ENCODE measurements at regions not wholly inside any gene's neighbourhood (a gene's known extent, or its start where the extent isn't known, plus 50 kb on each side); places are given as distances from the start of the nearest gene placed in this dataset.

DNA sequence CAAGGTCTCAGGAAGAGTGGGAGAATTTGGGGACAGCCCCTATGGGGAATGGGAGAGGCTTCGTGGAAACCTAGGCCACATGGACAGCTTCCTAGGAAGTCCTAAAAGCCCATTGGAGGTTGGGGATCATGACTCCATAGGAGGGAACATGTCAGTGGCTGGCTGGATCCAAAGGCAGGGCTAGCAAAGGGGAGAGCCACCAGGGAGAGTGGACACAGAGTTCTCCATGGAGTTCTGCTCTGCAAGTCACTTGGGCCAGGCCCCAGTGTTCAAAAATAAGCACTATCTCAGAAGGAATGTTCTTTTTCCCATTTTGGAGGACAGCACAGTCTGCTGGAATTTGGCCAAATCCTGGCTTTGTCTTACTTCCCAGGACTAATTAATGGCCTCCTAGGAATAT lies 140.6 kb upstream of the RAD23B start:
- intact Hi-C loops (cut with DNase I): no loop called here
- TF ChIP-seq, protein P1, sequence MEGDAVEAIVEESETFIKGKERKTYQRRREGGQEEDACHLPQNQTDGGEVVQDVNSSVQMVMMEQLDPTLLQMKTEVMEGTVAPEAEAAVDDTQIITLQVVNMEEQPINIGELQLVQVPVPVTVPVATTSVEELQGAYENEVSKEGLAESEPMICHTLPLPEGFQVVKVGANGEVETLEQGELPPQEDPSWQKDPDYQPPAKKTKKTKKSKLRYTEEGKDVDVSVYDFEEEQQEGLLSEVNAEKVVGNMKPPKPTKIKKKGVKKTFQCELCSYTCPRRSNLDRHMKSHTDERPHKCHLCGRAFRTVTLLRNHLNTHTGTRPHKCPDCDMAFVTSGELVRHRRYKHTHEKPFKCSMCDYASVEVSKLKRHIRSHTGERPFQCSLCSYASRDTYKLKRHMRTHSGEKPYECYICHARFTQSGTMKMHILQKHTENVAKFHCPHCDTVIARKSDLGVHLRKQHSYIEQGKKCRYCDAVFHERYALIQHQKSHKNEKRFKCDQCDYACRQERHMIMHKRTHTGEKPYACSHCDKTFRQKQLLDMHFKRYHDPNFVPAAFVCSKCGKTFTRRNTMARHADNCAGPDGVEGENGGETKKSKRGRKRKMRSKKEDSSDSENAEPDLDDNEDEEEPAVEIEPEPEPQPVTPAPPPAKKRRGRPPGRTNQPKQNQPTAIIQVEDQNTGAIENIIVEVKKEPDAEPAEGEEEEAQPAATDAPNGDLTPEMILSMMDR (IDR thresholded peaks at IDR 0.05): no peak
- no peaks in the 10 kb centered on the region for H3K27me3 ChIP-seq
- no peak for DNase-seq
- no peak overlapping the region for H3K4me3 ChIP-seq
- peak overlapping the region in 1 of 2 donors; percentile 3 for H3K9ac ChIP-seq (ENCODE audit: low read depth in 2 of 2, low read length in 2 of 2)
- no peaks in the 10 kb centered on the region for H3K9me3 ChIP-seq
- no peaks in the 10 kb centered on the region for H3K36me3 ChIP-seq
- H3K4me1 ChIP-seq: no peaks in the 10 kb centered on the region
- peak overlapping the region; percentile 54 for H3K27ac ChIP-seq

DNA sequence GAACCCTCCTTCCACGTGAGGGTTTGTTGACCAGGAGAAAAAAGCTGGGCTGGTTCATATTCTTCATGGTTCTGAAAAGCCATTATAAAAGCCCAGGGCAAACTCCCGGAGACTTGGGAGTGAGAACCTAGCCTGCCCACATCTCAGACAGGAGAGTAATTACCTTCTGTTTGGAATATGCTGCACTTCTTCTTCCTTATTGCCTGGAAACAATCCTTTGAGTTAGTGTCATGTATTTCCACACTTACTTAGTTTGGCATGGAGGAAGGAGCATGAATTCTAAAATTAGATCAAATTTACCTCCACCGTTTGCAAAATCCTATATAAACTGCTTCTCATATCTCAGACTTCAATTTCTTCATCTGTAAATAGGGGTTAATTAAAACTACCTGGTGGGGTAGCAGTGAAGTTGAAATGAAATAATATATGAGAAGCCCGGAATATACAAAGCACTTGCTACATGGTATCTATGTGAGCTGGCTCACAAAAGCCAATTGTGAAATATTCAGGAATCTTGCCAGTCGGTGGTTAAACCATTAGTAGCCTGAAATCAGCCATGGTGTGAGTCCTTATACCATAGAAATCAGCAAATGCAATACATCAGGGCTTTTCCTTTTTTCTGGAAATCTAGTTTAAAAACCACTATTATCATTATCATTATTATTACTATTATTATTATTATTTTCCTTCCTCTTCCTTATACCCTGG lies 140.0 kb upstream of the RAD23B start:
- Histone ChIP-seq H3K9ac (ENCODE audit: low read depth in 2 of 2, low read length in 2 of 2) (no peak overlapping the region), H3K9me3 (no peaks in the 10 kb centered on the region), H3K27me3 (no peaks in the 10 kb centered on the region), H3K36me3 (no peaks in the 10 kb centered on the region), H3K27ac (peak overlapping the region; percentile 54), H3K4me3 (no peak overlapping the region), H3K4me1 (no peaks in the 10 kb centered on the region)
- DNase-seq: peak; percentile 34
- TF ChIP-seq, protein P1 (IDR thresholded peaks at IDR 0.05): no peak
- intact Hi-C loops (cut with DNase I): no loop called here

DNA sequence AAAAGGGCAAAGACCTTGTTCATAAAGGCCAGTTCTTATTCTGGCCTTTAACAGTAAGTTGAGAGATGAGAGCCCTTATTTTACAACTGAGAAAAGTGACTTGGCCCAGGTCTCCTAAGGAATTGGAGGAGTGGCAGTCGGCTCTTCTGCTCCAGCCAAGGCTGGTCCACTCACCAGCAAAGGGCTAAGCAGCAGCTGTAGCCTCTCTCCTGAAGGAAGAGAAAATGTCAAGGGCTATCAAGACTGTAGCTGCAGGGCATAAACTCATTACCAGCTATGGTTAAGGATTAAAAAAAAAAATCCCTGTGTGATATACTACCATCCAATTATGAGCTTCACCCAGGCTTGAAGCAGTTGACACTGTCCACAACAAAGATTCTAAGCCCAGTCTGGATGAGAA lies 138.6 kb upstream of the RAD23B start:
- no peak overlapping the region for H3K9ac ChIP-seq (ENCODE audit: low read depth in 2 of 2, low read length in 2 of 2)
- no peaks in the 10 kb centered on the region for H3K36me3 ChIP-seq
- H3K27me3 ChIP-seq: no peaks in the 10 kb centered on the region
- intact Hi-C loops (cut with DNase I): no loop called here
- H3K4me1 ChIP-seq: no peaks in the 10 kb centered on the region
- no peak overlapping the region for H3K27ac ChIP-seq
- H3K4me3 ChIP-seq: no peak overlapping the region
- TF ChIP-seq, protein P1 (IDR thresholded peaks at IDR 0.05): no peak
- no peak for DNase-seq
- H3K9me3 ChIP-seq: no peaks in the 10 kb centered on the region

DNA sequence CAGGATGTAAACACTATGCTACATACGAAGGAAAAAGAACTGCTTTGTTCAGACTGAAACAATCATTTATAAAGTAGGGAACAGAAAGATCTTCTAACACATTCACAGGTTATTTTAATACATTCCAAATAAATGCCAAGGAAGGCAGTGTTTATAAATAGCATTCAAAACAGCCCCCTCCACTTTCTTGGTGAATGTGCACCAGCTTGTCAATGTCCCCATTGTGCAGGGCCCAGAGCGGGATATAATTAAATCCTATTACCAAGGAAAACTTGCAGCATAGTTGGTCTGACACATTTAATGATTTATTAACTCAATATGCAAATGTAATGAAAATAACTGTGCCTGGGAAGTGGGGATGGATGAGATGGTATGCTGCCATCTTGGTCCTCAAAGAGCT lies 135.9 kb upstream of the RAD23B start:
- H3K27me3 ChIP-seq: no peaks in the 10 kb centered on the region
- no peak overlapping the region for H3K9ac ChIP-seq (ENCODE audit: low read depth in 2 of 2, low read length in 2 of 2)
- TF ChIP-seq, protein P1 (IDR thresholded peaks at IDR 0.05): no peak
- H3K36me3 ChIP-seq: no peaks in the 10 kb centered on the region
- intact Hi-C loops (cut with DNase I): no loop called here
- no peak overlapping the region for H3K4me3 ChIP-seq
- H3K4me1 ChIP-seq: no peaks in the 10 kb centered on the region
- no peak for DNase-seq
- H3K9me3 ChIP-seq: no peaks in the 10 kb centered on the region
- no peak overlapping the region for H3K27ac ChIP-seq

DNA sequence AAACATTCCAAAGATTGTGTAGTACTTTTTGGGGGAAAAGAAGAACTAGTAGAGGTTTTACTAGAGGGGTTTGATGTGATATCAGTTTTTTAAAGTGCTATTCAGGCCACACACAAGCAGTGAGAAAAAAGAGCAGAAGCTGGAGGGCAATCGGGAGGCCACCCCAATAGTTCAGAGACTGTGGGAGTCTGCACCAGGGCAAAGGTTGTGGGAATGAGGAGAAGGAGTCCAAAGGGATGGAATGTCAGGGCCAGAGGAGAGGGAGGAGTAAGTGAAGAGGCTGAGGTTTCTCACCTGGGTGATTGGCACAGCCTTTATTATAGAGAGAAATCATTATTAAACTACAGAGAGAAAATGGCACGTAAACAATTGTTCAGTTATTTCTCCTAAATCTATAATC lies 134.9 kb upstream of the RAD23B start:
- Histone ChIP-seq H3K4me1 (no peaks in the 10 kb centered on the region), H3K9ac (ENCODE audit: low read depth in 2 of 2, low read length in 2 of 2) (no peak overlapping the region), H3K27me3 (no peaks in the 10 kb centered on the region), H3K9me3 (no peaks in the 10 kb centered on the region), H3K27ac (no peak overlapping the region), H3K4me3 (no peak overlapping the region), H3K36me3 (no peaks in the 10 kb centered on the region)
- TF ChIP-seq, protein P1 (IDR thresholded peaks at IDR 0.05): no peak
- intact Hi-C loops (cut with DNase I): no loop called here
- no peak for DNase-seq
